ENCODE measurements at regions not wholly inside any gene's neighbourhood (a gene's known extent, or its start where the extent isn't known, plus 50 kb on each side); places are given as distances from the start of the nearest gene placed in this dataset.

GRCh38 chr6:25038300-25038699 is 102.5 kb upstream of the RIPOR2 start:
- DNase-seq (ENCODE audit: low read depth): no peak

GRCh38 chr6:25038999-25039398 is 103.2 kb upstream of the RIPOR2 start:
- DNase-seq (ENCODE audit: low read depth): no peak

- DNase-seq (ENCODE audit: low read depth): no peak
Observed at GRCh38 chr6:25041485-25042035, 105.8 kb upstream of the RIPOR2 start.

- no peak for DNase-seq (ENCODE audit: low read depth)
Observed at GRCh38 chr6:25042036-25042521, 106.3 kb upstream of the RIPOR2 start.

DNA sequence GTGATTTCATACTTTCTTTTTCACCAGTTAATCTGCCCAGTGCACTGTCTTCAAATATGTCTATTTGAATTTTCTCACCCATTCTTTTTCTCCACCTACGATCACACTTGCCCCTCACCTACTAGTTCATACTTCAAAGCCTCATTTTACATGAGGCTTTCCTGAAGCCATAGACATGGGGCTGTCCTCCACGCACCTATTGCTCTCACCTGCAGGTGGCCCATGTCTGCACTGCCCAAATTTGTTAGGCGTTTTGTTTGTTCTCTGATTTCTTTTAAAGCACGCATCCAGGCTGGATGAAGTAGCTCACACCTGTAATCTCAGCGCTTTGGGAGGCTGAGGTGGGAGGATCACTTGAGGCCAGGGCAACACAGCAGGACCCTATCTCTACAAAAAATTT is 106.8 kb upstream of the RIPOR2 start:
- no peak for DNase-seq (ENCODE audit: low read depth)

GRCh38 chr6:25042984-25043725 is 107.4 kb upstream of the RIPOR2 start:
- no peak for DNase-seq (ENCODE audit: low read depth)

DNA sequence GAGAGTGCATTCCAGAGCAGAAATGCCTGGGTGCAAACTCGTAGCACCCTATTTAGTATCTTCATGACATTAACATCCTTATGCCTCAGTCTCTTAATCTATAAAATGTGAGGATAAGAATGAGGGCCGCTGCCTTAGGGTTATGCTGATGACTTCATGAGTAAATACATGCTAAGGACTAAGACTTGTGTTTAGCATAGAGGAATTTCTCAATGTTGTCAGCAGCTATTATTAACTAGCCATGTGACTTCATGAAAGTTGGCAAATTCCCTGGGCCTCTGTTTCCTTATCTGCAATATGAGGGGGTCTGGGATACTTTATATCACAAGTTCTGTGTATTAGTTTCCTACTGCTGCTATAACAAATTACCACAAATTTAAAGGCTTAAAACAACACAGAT is 108.1 kb upstream of the RIPOR2 start:
- no peak for DNase-seq (ENCODE audit: low read depth)

- DNase-seq (ENCODE audit: low read depth): no peak
Observed at GRCh38 chr6:25046942-25047341, 111.2 kb upstream of the RIPOR2 start.

GRCh38 chr6:25050356-25050755 is 114.6 kb upstream of the RIPOR2 start:
- peak; percentile 50 for DNase-seq (ENCODE audit: low read depth)

- DNase-seq (ENCODE audit: low read depth): no peak
Observed at GRCh38 chr6:25051083-25051482, 115.3 kb upstream of the RIPOR2 start.

DNA sequence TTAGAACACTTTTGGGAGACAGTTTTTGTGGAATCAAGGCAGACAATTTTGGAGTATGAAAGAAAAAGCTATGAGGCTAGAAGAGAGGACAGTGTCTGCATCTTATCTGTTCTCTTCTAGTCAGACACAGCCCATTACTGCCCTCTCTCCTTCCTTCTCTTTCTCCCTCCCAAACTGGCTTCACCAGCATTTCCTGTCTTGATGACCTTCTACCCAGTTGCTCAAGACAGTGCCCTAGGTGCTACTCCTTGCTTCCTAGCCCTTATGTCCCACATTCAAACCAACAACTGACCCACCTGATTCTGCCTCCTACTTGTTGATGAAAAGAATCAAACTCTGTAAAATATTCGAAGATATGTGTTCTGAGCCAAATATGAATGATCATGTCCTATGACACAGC is 116.4 kb upstream of the RIPOR2 start:
- DNase-seq (ENCODE audit: low read depth): no peak

DNA sequence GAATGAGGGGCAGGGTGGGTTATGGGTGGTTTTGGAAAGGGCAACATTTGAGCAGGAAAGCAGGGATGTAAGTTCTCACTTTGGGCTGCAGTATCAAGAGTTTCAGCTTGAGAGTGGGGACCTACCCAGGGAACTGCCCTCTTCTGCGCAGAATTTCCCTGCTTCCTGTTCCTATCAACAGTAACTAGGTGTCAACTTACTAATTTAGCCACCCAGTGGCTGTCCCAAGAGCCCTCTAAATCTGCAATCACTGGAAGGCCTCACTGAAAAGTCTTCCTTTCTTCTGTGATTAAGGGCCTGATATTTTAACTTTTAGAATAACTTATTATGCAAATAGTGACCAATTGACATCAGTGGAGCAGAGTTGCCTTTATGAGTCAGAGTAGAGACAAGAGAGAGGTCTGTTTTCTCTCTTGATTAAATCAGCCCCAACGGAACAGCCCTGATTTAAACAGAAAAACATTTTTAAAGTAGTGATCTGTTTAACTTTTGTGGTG is 118.2 kb upstream of the RIPOR2 start:
- no peak for DNase-seq (ENCODE audit: low read depth)

GRCh38 chr6:25054469-25054868 is 118.7 kb upstream of the RIPOR2 start:
- no peak for DNase-seq (ENCODE audit: low read depth)

DNA sequence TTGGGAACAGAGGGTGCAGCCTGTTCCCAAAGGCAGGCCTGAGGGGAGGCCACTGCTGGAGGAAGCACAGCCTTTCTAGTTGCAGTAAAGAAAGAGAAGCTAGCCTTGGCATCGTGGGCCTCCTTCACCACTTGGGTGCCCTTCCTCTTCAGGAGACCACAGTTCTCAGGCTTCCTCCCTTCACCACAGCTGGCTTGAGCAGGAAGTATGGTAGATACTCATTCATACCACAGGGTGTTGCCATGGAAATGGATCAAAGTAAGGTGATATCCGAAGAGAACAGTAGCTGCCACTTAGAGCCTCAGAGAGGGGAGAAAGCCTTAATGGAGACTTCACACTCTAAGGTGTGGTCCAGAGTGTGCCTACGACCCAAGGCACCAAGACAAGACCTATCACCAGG is 120.4 kb upstream of the RIPOR2 start:
- no peak for DNase-seq (ENCODE audit: low read depth)

GRCh38 chr6:25057111-25057905 is 121.5 kb upstream of the RIPOR2 start:
- DNase-seq (ENCODE audit: low read depth): no peak

- DNase-seq (ENCODE audit: low read depth): no peak
Observed at GRCh38 chr6:25058441-25058840, 122.7 kb upstream of the RIPOR2 start.

DNA sequence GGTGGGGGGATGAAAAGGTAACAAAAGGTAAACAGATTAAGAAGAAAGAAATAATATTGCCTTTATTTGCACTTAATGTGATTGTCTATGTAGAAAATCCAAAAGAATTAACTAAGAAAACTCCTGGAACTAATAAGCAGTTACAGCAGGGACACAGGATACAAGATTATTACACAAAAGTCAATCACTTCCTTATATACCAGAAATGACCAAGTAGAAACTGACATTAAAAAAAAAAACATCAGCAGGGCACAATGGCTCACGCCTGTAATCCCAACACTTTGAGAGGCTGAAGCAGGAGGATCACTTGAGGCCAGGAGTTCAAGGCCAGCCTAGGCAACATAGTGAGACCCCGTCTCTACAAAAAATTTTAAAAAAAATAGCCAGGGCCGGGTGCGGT is 123.2 kb upstream of the RIPOR2 start:
- DNase-seq (ENCODE audit: low read depth): no peak

- DNase-seq (ENCODE audit: low read depth): no peak
Observed at GRCh38 chr6:25060522-25060921, 124.8 kb upstream of the RIPOR2 start.

GRCh38 chr6:25061289-25061936 is 125.7 kb upstream of the RIPOR2 start:
- DNase-seq (ENCODE audit: low read depth): no peak

- DNase-seq (ENCODE audit: low read depth): no peak
Observed at GRCh38 chr6:25062070-25062811, 126.5 kb upstream of the RIPOR2 start.

- DNase-seq (ENCODE audit: low read depth): no peak
Observed at GRCh38 chr6:25064006-25064405, 128.2 kb upstream of the RIPOR2 start.

- no peak for DNase-seq (ENCODE audit: low read depth)
Observed at GRCh38 chr6:25065666-25066065, 129.9 kb upstream of the RIPOR2 start.

Data from activated T-cell treated with anti-CD3 and anti-CD28 coated beads for 24 hours (primary cell).